ENCODE measurements at regions not wholly inside any gene's neighbourhood (a gene's known extent, or its start where the extent isn't known, plus 50 kb on each side); places are given as distances from the start of the nearest gene placed in this dataset.

DNA sequence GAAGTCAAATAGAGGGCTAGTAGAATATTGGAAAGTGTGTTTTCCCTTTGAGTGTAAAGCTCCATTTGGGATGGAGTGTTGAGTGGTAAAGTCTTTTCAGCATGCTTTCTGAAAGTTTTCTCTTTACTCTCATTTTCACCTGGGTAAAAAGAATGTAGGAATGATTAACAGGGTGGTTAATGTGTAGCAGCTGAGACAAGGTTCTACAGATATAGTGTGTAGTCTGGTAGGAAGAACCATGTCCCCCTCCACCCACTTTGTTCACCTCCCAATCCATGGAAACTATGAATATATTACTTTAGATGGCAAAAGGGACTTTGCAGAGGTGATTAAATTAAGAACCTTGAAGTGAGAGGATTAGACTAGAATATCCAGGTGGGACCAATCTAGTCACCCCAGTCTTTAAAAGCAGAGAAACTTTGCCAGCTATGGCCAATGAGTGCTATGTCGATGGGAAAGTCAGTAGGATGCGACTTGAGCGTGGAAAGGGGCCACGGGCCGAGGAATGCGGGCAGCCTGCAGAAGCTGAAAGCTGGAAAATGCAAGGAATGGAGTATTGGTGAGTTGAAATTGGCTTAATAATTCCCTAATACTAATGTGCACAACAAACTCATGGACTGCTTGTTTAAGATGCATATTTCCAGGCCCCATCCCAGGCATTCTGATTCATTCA, 166.3 kb upstream of the AHR start:
- Mint-ChIP-seq H3K4me3 (ENCODE audit: unreplicated experiment) (no peak overlapping the region), H3K36me3 (ENCODE audit: insufficient read depth, unreplicated experiment) (no peaks in the 10 kb centered on the region), H3K9me3 (ENCODE audit: unreplicated experiment) (no peaks in the 10 kb centered on the region), H3K27ac (ENCODE audit: low read depth, unreplicated experiment) (no peak overlapping the region), H3K4me1 (ENCODE audit: insufficient read depth, unreplicated experiment) (no peaks in the 10 kb centered on the region), H3K27me3 (ENCODE audit: insufficient read depth, unreplicated experiment) (no peaks in the 10 kb centered on the region)
- intact Hi-C loops (cut with micrococcal nuclease): no loop called here
- CTCF ChIA-PET: interaction anchor here (0.8 kb wide), 1 partner anchor 312 kb away, joined by 3 read pairs; no protein-coding TSS in a partner anchor
- no peak for DNase-seq (ENCODE audit: unreplicated experiment)
- BruUV-seq (replicated peaks): no TSS peak
- TF ChIP-seq, protein P1, sequence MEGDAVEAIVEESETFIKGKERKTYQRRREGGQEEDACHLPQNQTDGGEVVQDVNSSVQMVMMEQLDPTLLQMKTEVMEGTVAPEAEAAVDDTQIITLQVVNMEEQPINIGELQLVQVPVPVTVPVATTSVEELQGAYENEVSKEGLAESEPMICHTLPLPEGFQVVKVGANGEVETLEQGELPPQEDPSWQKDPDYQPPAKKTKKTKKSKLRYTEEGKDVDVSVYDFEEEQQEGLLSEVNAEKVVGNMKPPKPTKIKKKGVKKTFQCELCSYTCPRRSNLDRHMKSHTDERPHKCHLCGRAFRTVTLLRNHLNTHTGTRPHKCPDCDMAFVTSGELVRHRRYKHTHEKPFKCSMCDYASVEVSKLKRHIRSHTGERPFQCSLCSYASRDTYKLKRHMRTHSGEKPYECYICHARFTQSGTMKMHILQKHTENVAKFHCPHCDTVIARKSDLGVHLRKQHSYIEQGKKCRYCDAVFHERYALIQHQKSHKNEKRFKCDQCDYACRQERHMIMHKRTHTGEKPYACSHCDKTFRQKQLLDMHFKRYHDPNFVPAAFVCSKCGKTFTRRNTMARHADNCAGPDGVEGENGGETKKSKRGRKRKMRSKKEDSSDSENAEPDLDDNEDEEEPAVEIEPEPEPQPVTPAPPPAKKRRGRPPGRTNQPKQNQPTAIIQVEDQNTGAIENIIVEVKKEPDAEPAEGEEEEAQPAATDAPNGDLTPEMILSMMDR (IDR thresholded peaks at IDR 0.05; ENCODE audit: unreplicated experiment): no peak
- POLR2A ChIA-PET: no interaction called here

DNA sequence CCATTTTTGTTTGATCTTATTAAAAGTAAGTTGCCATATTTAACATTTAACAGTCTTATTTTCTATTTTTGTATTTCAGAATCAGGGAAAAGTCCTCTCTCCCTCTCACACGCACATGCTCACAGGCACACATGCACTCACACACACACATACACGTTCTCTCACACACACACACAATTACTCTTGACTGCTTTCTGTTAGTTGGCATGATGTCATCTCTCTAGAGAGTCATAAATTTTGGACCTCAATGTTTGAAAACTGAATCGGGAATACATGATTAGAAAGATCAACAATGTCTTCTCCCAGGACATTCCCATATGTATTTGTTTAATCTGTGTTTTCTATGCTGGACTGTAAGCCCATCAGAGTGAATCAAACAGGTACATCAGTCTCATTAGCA, 165.7 kb upstream of the AHR start:
- no peaks in the 10 kb centered on the region for H3K36me3 Mint-ChIP-seq (ENCODE audit: insufficient read depth, unreplicated experiment)
- TF ChIP-seq, protein P1 (IDR thresholded peaks at IDR 0.05; ENCODE audit: unreplicated experiment): no peak
- no peaks in the 10 kb centered on the region for H3K27me3 Mint-ChIP-seq (ENCODE audit: insufficient read depth, unreplicated experiment)
- DNase-seq (ENCODE audit: unreplicated experiment): no peak
- H3K27ac Mint-ChIP-seq (ENCODE audit: low read depth, unreplicated experiment): no peak overlapping the region
- ChIA-PET POLR2A (no interaction called here), CTCF (interaction anchor here (0.8 kb wide), 1 partner anchor 311 kb away, joined by 3 read pairs; no protein-coding TSS in a partner anchor)
- BruUV-seq (replicated peaks): no TSS peak
- no peaks in the 10 kb centered on the region for H3K9me3 Mint-ChIP-seq (ENCODE audit: unreplicated experiment)
- no peaks in the 10 kb centered on the region for H3K4me1 Mint-ChIP-seq (ENCODE audit: insufficient read depth, unreplicated experiment)
- no peak overlapping the region for H3K4me3 Mint-ChIP-seq (ENCODE audit: unreplicated experiment)
- intact Hi-C loops (cut with micrococcal nuclease): no loop called here

DNA sequence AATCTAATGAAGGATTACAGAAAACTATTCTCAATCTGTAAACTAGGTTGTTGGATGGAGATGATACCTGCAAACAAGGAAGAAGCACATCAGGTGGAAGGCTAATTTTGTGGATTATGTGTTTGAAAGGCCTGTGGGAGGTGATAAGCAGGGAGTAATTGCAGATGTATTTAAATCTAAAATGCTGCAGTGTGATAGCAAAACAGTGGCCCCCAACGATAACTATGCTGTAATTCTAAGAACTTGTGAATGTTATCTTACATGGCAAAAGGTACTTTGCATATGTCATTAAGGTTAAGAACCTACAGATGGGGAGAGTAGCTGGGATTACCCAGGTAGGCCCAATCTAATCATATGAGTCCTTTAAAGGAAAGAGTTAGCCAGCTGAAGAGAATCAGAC, 164.5 kb upstream of the AHR start:
- Mint-ChIP-seq H3K4me3 (ENCODE audit: unreplicated experiment) (no peak overlapping the region), H3K36me3 (ENCODE audit: insufficient read depth, unreplicated experiment) (no peaks in the 10 kb centered on the region), H3K27me3 (ENCODE audit: insufficient read depth, unreplicated experiment) (no peaks in the 10 kb centered on the region), H3K4me1 (ENCODE audit: insufficient read depth, unreplicated experiment) (no peaks in the 10 kb centered on the region), H3K27ac (ENCODE audit: low read depth, unreplicated experiment) (no peak overlapping the region), H3K9me3 (ENCODE audit: unreplicated experiment) (no peaks in the 10 kb centered on the region)
- TF ChIP-seq, protein P1 (IDR thresholded peaks at IDR 0.05; ENCODE audit: unreplicated experiment): no peak
- no TSS peak for BruUV-seq (replicated peaks)
- CTCF ChIA-PET: no interaction called here
- POLR2A ChIA-PET: interaction anchor here (0.7 kb wide), 1 partner anchor 14 kb away, joined by 3 read pairs; no protein-coding TSS in a partner anchor
- no peak for DNase-seq (ENCODE audit: unreplicated experiment)
- intact Hi-C loops (cut with micrococcal nuclease): no loop called here

DNA sequence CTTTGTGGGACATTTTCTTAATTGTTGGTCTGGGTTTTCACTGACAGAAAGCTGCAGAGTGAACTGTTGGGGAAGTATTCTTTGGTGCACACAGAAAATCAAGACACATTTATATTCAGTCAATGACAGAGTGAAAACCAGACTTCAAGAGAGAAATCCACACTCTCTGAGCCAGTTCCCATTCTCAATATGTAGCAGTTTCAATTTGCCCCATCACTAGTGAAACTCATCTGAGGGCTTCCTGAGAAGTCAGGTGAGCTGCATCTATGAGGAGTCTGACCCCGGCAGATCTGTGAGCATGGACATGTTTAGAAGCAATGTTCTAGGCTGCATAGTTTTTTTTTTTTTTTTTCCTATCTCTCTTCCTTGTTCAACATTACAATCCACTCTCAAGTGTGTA, 163.7 kb upstream of the AHR start:
- no TSS peak for BruUV-seq (replicated peaks)

More for the DNA sequence above, 163.7 kb upstream of the AHR start:
- no peaks in the 10 kb centered on the region for H3K27me3 Mint-ChIP-seq (ENCODE audit: insufficient read depth, unreplicated experiment)
- ChIA-PET CTCF (no interaction called here), POLR2A (no interaction called here)
- no peaks in the 10 kb centered on the region for H3K36me3 Mint-ChIP-seq (ENCODE audit: insufficient read depth, unreplicated experiment)
- intact Hi-C loops (cut with micrococcal nuclease): no loop called here
- H3K9me3 Mint-ChIP-seq (ENCODE audit: unreplicated experiment): no peaks in the 10 kb centered on the region
- H3K4me1 Mint-ChIP-seq (ENCODE audit: insufficient read depth, unreplicated experiment): no peaks in the 10 kb centered on the region
- TF ChIP-seq, protein P1 (IDR thresholded peaks at IDR 0.05; ENCODE audit: unreplicated experiment): no peak
- DNase-seq (ENCODE audit: unreplicated experiment): no peak
- no peak overlapping the region for H3K27ac Mint-ChIP-seq (ENCODE audit: low read depth, unreplicated experiment)
- H3K4me3 Mint-ChIP-seq (ENCODE audit: unreplicated experiment): no peak overlapping the region
